B cell (primary cell): ENCODE measurements at regions not wholly inside any gene's neighbourhood (a gene's known extent, or its start where the extent isn't known, plus 50 kb on each side); places are given as distances from the start of the nearest gene placed in this dataset.

Experiments
- ATAC-seq: fragments of 200-7000 bp; cut with Tn5 transposase; one replicate; pipeline ENCODE4 v1.10.0; 2021; ENCODE audit warnings: low read depth, mild to moderate bottlenecking, moderate number of reproducible peaks, moderate library complexity
- CTCF ChIA-PET: fragments of 350-600 bp; sonication (Branson Sonifier 250); formaldehyde crosslinking; loops from one replicate; lab custom pipeline; 2021; ENCODE audit warnings: antibody characterized with exemption, inconsistent platforms; lab: Charles Lee
- POLR2A ChIA-PET: fragments of 350-600 bp; sonication (Branson Sonifier 250); formaldehyde crosslinking; loops from one replicate; lab custom pipeline; 2021; ENCODE audit warnings: antibody characterized with exemption; lab: Charles Lee
- DNase-seq: peaks from one replicate; pipeline ENCODE4 v3.0.0; 2013
- H2AFZ ChIP-seq: 2 replicates; pipeline ENCODE4 v1.6.1; 2012; ENCODE audit warnings: mild to moderate bottlenecking, low read depth, low read length; ENCODE audit not compliant: insufficient read depth, poor library complexity, severe bottlenecking
- H3K27ac ChIP-seq, 2 donors: 1 replicate in 1 of 2; 2 replicates in 1 of 2; pipeline ENCODE4 v1.5.1; 2012 to 2013; ENCODE audit warnings: low read length in 2 of 2, mild to moderate bottlenecking in 2 of 2, moderate library complexity in 1 of 2
- H3K27me3 ChIP-seq, 4 experiments: fragments of 200-600 bp in 1 of 4; sonication (generic) in 1 of 4; replicated peaks in 1 of 4; 1 replicate in 2 of 4; 2 replicates in 2 of 4; pipeline versions ENCODE4 v1.6.1 to v1.7.0; 2013 to 2016; ENCODE audit warnings: low read length in 3 of 4, mild to moderate bottlenecking in 2 of 4, mixed read lengths in 1 of 4, moderate library complexity in 1 of 4; ENCODE audit not compliant: insufficient read depth in 4 of 4, control insufficient read depth in 3 of 4; ENCODE audit errors: control extremely low read depth in 1 of 4
- H3K36me3 ChIP-seq, 2 experiments: replicated peaks in 1 of 2; 1 replicate in 1 of 2; 2 replicates in 1 of 2; pipeline versions ENCODE4 v1.6.1 to v1.7.1; 2013; ENCODE audit warnings: low read length in 1 of 2; ENCODE audit not compliant: insufficient read depth in 2 of 2, control insufficient read depth in 1 of 2; ENCODE audit errors: control extremely low read depth in 1 of 2, extremely low read depth in 1 of 2
- H3K4me1 ChIP-seq, 2 donors: fragments of 200-600 bp in 1 of 2; sonication (generic) in 1 of 2; 1 replicate in 1 of 2; 2 replicates in 1 of 2; pipeline versions ENCODE4 v1.5.1 to v1.6.1; 2013 to 2017; ENCODE audit warnings: low read length in 2 of 2; ENCODE audit not compliant: control insufficient read depth in 2 of 2, insufficient read depth in 2 of 2
- H3K4me2 ChIP-seq: replicated peaks from 2 replicates; pipeline ENCODE3; 2012; ENCODE audit warnings: mild to moderate bottlenecking, low read depth, low read length; ENCODE audit not compliant: poor library complexity, severe bottlenecking
- H3K4me3 ChIP-seq, 5 experiments: fragments of 200-600 bp in 1 of 5; sonication (generic) in 1 of 5; 1 replicate in 3 of 5; 2 replicates in 2 of 5; pipeline versions ENCODE4 v1.5.1 to v1.7.0; 2011 to 2016; ENCODE audit warnings: low read length in 4 of 5, mild to moderate bottlenecking in 4 of 5, low read depth in 2 of 5, control low read depth in 1 of 5, moderate library complexity in 1 of 5; ENCODE audit not compliant: insufficient read depth in 1 of 5; ENCODE audit errors: control extremely low read depth in 1 of 5, extremely low read depth in 1 of 5
- H3K79me2 ChIP-seq: fragments of 200-600 bp; sonication (generic); one replicate; pipeline ENCODE4 v1.6.0; 2016; ENCODE audit warnings: low read length; ENCODE audit not compliant: control insufficient read depth, insufficient read depth
- H3K9ac ChIP-seq: fragments of 200-600 bp; sonication (generic); 2 replicates; pipeline ENCODE4 v1.6.1; 2017; ENCODE audit warnings: mild to moderate bottlenecking, low read length, moderate library complexity
- H3K9me3 ChIP-seq, 3 donors: one replicate each; pipeline versions ENCODE4 v1.6.1 to v1.7.1; 2013; ENCODE audit warnings: low read length in 2 of 3; ENCODE audit not compliant: control insufficient read depth in 2 of 3, insufficient read depth in 1 of 3; ENCODE audit errors: control extremely low read depth in 1 of 3
- H4K20me1 ChIP-seq: 2 replicates; pipeline ENCODE4 v1.6.0; 2012; ENCODE audit warnings: mild to moderate bottlenecking, low read length; ENCODE audit not compliant: insufficient read depth, control insufficient read depth, poor library complexity, severe bottlenecking
- H3K27ac Mint-ChIP-seq: one replicate; pipeline ENCODE4 v1.8.0; 2021; ENCODE audit warnings: mixed read lengths
- H3K27me3 Mint-ChIP-seq: one replicate; pipeline ENCODE4 v1.8.0; 2021; ENCODE audit warnings: mixed read lengths
- H3K4me1 Mint-ChIP-seq: one replicate; pipeline ENCODE4 v1.8.0; 2021; ENCODE audit warnings: mixed read lengths
- H3K4me3 Mint-ChIP-seq: one replicate; pipeline ENCODE4 v1.8.0; 2021; ENCODE audit warnings: mixed read lengths
- H3K9me3 Mint-ChIP-seq: one replicate; pipeline ENCODE4 v1.8.0; 2022; ENCODE audit warnings: mixed read lengths; ENCODE audit not compliant: insufficient read depth
- EZH2 ChIP-seq: IDR thresholded peaks from 2 replicates; pipeline ENCODE4 v1.6.1; 2012; ENCODE audit warnings: borderline replicate concordance, low read depth, mild to moderate bottlenecking, moderate library complexity, low read length; ENCODE audit not compliant: insufficient read depth, poor library complexity, severe bottlenecking
- WGBS: methylation state at CpG from one replicate; pipeline ENCODE4 v1.1.5; 2013; ENCODE audit warnings: missing lambda C conversion rate; ENCODE audit not compliant: insufficient coverage; 5-methylcytosine and 5-hydroxymethylcytosine counted together
- intact Hi-C: fragments of 100-400 bp; cut with micrococcal nuclease; formaldehyde crosslinking; loops from one replicate; pipeline ENCODE4 v1.10.0; 2022
- TF ChIP-seq, protein P1 (sequence below): fragments of 200-600 bp; IDR thresholded peaks from one replicate; pipeline ENCODE4 v1.8.0; 2022; ENCODE audit warnings: antibody characterized with exemption, mild to moderate bottlenecking

DNA sequence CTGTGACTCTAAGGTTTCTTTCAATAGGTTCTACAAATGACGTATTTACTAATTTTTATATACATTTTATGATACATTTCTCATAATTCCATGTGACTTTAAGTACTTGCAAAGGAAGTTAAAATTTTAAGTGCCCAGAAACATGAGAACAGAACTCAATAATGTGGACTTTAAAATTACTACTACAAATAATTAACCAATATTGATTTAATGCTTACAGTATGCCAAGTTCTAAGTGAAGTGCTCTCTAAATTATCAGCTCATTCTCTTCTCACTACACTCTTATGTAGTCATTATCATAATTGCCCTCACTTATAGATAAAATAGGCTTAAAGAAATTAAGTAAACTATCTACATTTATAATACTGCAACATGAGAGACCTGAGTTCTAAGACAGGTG is 1690.7 kb upstream of the CDH9 start:
- intact Hi-C loops = no loop called here
- Histone ChIP-seq H3K79me2 (no peaks in the 10 kb centered on the region), H3K27me3 (no peaks in the 10 kb centered on the region), H2AFZ (no peak overlapping the region), H3K9me3 (no peaks in the 10 kb centered on the region), H3K4me2 (no peak overlapping the region), H4K20me1 (no peaks in the 10 kb centered on the region), H3K4me3 (no peak overlapping the region), H3K4me1 (no peaks in the 10 kb centered on the region), H3K36me3 (no peaks in the 10 kb centered on the region), H3K9ac (no peak overlapping the region), H3K27ac (no peak overlapping the region)
- ChIA-PET CTCF (no interaction called here), POLR2A (no interaction called here)
- H3K4me3 Mint-ChIP-seq = no peak overlapping the region
- ATAC-seq = no peak
- H3K27me3 Mint-ChIP-seq = no peaks in the 10 kb centered on the region
- no peaks in the 10 kb centered on the region for H3K4me1 Mint-ChIP-seq
- no peaks in the 10 kb centered on the region for H3K9me3 Mint-ChIP-seq
- TF ChIP-seq, protein P1, sequence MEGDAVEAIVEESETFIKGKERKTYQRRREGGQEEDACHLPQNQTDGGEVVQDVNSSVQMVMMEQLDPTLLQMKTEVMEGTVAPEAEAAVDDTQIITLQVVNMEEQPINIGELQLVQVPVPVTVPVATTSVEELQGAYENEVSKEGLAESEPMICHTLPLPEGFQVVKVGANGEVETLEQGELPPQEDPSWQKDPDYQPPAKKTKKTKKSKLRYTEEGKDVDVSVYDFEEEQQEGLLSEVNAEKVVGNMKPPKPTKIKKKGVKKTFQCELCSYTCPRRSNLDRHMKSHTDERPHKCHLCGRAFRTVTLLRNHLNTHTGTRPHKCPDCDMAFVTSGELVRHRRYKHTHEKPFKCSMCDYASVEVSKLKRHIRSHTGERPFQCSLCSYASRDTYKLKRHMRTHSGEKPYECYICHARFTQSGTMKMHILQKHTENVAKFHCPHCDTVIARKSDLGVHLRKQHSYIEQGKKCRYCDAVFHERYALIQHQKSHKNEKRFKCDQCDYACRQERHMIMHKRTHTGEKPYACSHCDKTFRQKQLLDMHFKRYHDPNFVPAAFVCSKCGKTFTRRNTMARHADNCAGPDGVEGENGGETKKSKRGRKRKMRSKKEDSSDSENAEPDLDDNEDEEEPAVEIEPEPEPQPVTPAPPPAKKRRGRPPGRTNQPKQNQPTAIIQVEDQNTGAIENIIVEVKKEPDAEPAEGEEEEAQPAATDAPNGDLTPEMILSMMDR = no peak
- no peak for TF ChIP-seq EZH2
- WGBS = no CpG with 5 or more reads among the region's 1 CpG
- no peak for DNase-seq
- no peak overlapping the region for H3K27ac Mint-ChIP-seq

DNA sequence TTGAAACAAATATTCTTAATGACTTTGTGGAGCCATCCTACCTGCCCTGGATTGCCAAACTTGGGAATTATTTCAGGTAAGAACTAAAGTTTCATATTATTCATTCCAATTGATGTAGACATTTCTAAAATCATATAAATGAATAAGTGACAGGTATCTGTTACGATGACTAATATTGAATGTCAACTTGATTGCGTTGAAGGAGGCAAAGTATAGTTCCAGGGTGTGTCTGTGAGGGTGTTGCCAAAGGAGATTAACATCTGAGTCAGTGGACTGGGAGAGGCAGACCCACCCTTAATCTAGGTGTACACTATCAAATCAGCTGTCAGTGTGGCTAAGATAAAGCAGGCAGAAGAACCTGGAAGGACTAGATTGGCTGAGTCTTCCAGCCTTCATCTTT is 1688.4 kb upstream of the CDH9 start:
- Histone ChIP-seq H3K4me3 (no peak overlapping the region), H3K36me3 (no peaks in the 10 kb centered on the region), H2AFZ (no peak overlapping the region), H3K4me1 (no peaks in the 10 kb centered on the region), H3K27me3 (no peaks in the 10 kb centered on the region), H3K9me3 (no peaks in the 10 kb centered on the region), H3K4me2 (no peak overlapping the region), H3K79me2 (no peaks in the 10 kb centered on the region), H3K9ac (no peak overlapping the region), H4K20me1 (no peaks in the 10 kb centered on the region), H3K27ac (no peak overlapping the region)
- no peaks in the 10 kb centered on the region for H3K9me3 Mint-ChIP-seq
- no peaks in the 10 kb centered on the region for H3K4me1 Mint-ChIP-seq
- ATAC-seq = no peak
- H3K27me3 Mint-ChIP-seq = no peaks in the 10 kb centered on the region
- intact Hi-C loops = no loop called here
- H3K4me3 Mint-ChIP-seq = no peak overlapping the region
- WGBS = 100% methylated on average over 1 of the region's 2 CpGs
- no peak overlapping the region for H3K27ac Mint-ChIP-seq
- DNase-seq = no peak
- ChIA-PET CTCF (no interaction called here), POLR2A (no interaction called here)
- TF ChIP-seq, protein P1 = no peak
- TF ChIP-seq EZH2 = no peak
